ENCODE measurements at regions not wholly inside any gene's neighbourhood (a gene's known extent, or its start where the extent isn't known, plus 50 kb on each side); places are given as distances from the start of the nearest gene placed in this dataset.

GRCh38 chr14:97221572-97222285, 424.5 kb downstream of the VRK1 start:
- DNase-seq (ENCODE audit: insufficient read length, low spot score), result no peak
- TF ChIP-seq SPI1 (IDR thresholded peaks at IDR 0.05; ENCODE audit: low read depth, low read length), result no peak
- no peak for TF ChIP-seq TAF1 (IDR thresholded peaks at IDR 0.05; ENCODE audit: low read depth, low read length)
- no peak for TF ChIP-seq POLR2A (IDR thresholded peaks at IDR 0.05; ENCODE audit: low read depth, low read length)
- no peak for TF ChIP-seq POU2F2 (IDR thresholded peaks at IDR 0.05; ENCODE audit: low read depth, low read length)
- TF ChIP-seq POLR2AphosphoS5 (IDR thresholded peaks at IDR 0.05; ENCODE audit: low read depth, low read length), result no peak
- TF ChIP-seq PAX5 (IDR thresholded peaks at IDR 0.05; ENCODE audit: insufficient read depth, low read length, severe bottlenecking), result no peak
- no peak for FAIRE-seq

GRCh38 chr14:97224016-97224415, 426.8 kb downstream of the VRK1 start:
- FAIRE-seq, result no peak
- no peak for TF ChIP-seq SPI1 (IDR thresholded peaks at IDR 0.05; ENCODE audit: low read depth, low read length)
- no peak for TF ChIP-seq POLR2A (IDR thresholded peaks at IDR 0.05; ENCODE audit: low read depth, low read length)
- no peak for TF ChIP-seq POLR2AphosphoS5 (IDR thresholded peaks at IDR 0.05; ENCODE audit: low read depth, low read length)
- no peak for TF ChIP-seq POU2F2 (IDR thresholded peaks at IDR 0.05; ENCODE audit: low read depth, low read length)
- no peak for TF ChIP-seq TAF1 (IDR thresholded peaks at IDR 0.05; ENCODE audit: low read depth, low read length)
- no peak for TF ChIP-seq PAX5 (IDR thresholded peaks at IDR 0.05; ENCODE audit: insufficient read depth, low read length, severe bottlenecking)
- no peak for DNase-seq (ENCODE audit: insufficient read length, low spot score)

GRCh38 chr14:97230051-97230450, 432.9 kb downstream of the VRK1 start:
- no peak for FAIRE-seq
- DNase-seq (ENCODE audit: insufficient read length, low spot score), result no peak
- TF ChIP-seq SPI1 (IDR thresholded peaks at IDR 0.05; ENCODE audit: low read depth, low read length), result no peak
- no peak for TF ChIP-seq POLR2AphosphoS5 (IDR thresholded peaks at IDR 0.05; ENCODE audit: low read depth, low read length)
- TF ChIP-seq PAX5 (IDR thresholded peaks at IDR 0.05; ENCODE audit: insufficient read depth, low read length, severe bottlenecking), result no peak

GRCh38 chr14:97233319-97233985, 436.3 kb downstream of the VRK1 start:
- FAIRE-seq, result no peak

GRCh38 chr14:97246648-97247047, 449.5 kb downstream of the VRK1 start:
- DNase-seq (ENCODE audit: insufficient read length, low spot score) (no peak), FAIRE-seq (no peak)
- TF ChIP-seq TAF1 (IDR thresholded peaks at IDR 0.05; ENCODE audit: low read depth, low read length) (no peak), PAX5 (IDR thresholded peaks at IDR 0.05; ENCODE audit: insufficient read depth, low read length, severe bottlenecking) (no peak), POU2F2 (IDR thresholded peaks at IDR 0.05; ENCODE audit: low read depth, low read length) (no peak), SPI1 (IDR thresholded peaks at IDR 0.05; ENCODE audit: low read depth, low read length) (no peak), POLR2A (IDR thresholded peaks at IDR 0.05; ENCODE audit: low read depth, low read length) (no peak), POLR2AphosphoS5 (IDR thresholded peaks at IDR 0.05; ENCODE audit: low read depth, low read length) (no peak)

More at GRCh38 chr14:97233319-97233985, 436.3 kb downstream of the VRK1 start:
- DNase-seq (ENCODE audit: insufficient read length, low spot score), result no peak
- TF ChIP-seq SPI1 (IDR thresholded peaks at IDR 0.05; ENCODE audit: low read depth, low read length), result no peak

- TF ChIP-seq POLR2A (IDR thresholded peaks at IDR 0.05; ENCODE audit: low read depth, low read length) (no peak), SPI1 (IDR thresholded peaks at IDR 0.05; ENCODE audit: low read depth, low read length) (no peak), TAF1 (IDR thresholded peaks at IDR 0.05; ENCODE audit: low read depth, low read length) (no peak), POU2F2 (IDR thresholded peaks at IDR 0.05; ENCODE audit: low read depth, low read length) (no peak), POLR2AphosphoS5 (IDR thresholded peaks at IDR 0.05; ENCODE audit: low read depth, low read length) (no peak), PAX5 (IDR thresholded peaks at IDR 0.05; ENCODE audit: insufficient read depth, low read length, severe bottlenecking) (no peak)
- FAIRE-seq, result no peak
- no peak for DNase-seq (ENCODE audit: insufficient read length, low spot score)
These were observed 451.8 kb downstream of the VRK1 start for GRCh38 chr14:97248973-97249372.

GRCh38 chr14:97250931-97251330, 453.7 kb downstream of the VRK1 start:
- DNase-seq (ENCODE audit: insufficient read length, low spot score) (no peak), FAIRE-seq (no peak)
- TF ChIP-seq POU2F2 (IDR thresholded peaks at IDR 0.05; ENCODE audit: low read depth, low read length) (no peak), POLR2AphosphoS5 (IDR thresholded peaks at IDR 0.05; ENCODE audit: low read depth, low read length) (no peak), PAX5 (IDR thresholded peaks at IDR 0.05; ENCODE audit: insufficient read depth, low read length, severe bottlenecking) (no peak), POLR2A (IDR thresholded peaks at IDR 0.05; ENCODE audit: low read depth, low read length) (no peak), TAF1 (IDR thresholded peaks at IDR 0.05; ENCODE audit: low read depth, low read length) (no peak), SPI1 (IDR thresholded peaks at IDR 0.05; ENCODE audit: low read depth, low read length) (no peak)

- FAIRE-seq, result no peak
- TF ChIP-seq SPI1 (IDR thresholded peaks at IDR 0.05; ENCODE audit: low read depth, low read length), result no peak
- TF ChIP-seq POU2F2 (IDR thresholded peaks at IDR 0.05; ENCODE audit: low read depth, low read length), result no peak
- TF ChIP-seq POLR2AphosphoS5 (IDR thresholded peaks at IDR 0.05; ENCODE audit: low read depth, low read length), result no peak
- no peak for TF ChIP-seq POLR2A (IDR thresholded peaks at IDR 0.05; ENCODE audit: low read depth, low read length)
- TF ChIP-seq TAF1 (IDR thresholded peaks at IDR 0.05; ENCODE audit: low read depth, low read length), result no peak
- no peak for TF ChIP-seq PAX5 (IDR thresholded peaks at IDR 0.05; ENCODE audit: insufficient read depth, low read length, severe bottlenecking)
- DNase-seq (ENCODE audit: insufficient read length, low spot score), result no peak
These were observed 454.4 kb downstream of the VRK1 start for GRCh38 chr14:97251491-97252155.

- no peak for FAIRE-seq
- TF ChIP-seq SPI1 (IDR thresholded peaks at IDR 0.05; ENCODE audit: low read depth, low read length), result no peak
- no peak for TF ChIP-seq POLR2AphosphoS5 (IDR thresholded peaks at IDR 0.05; ENCODE audit: low read depth, low read length)
- TF ChIP-seq POLR2A (IDR thresholded peaks at IDR 0.05; ENCODE audit: low read depth, low read length), result no peak
- TF ChIP-seq TAF1 (IDR thresholded peaks at IDR 0.05; ENCODE audit: low read depth, low read length), result no peak
- no peak for TF ChIP-seq POU2F2 (IDR thresholded peaks at IDR 0.05; ENCODE audit: low read depth, low read length)
- TF ChIP-seq PAX5 (IDR thresholded peaks at IDR 0.05; ENCODE audit: insufficient read depth, low read length, severe bottlenecking), result no peak
These were observed 456.6 kb downstream of the VRK1 start for GRCh38 chr14:97253756-97254155.

More at GRCh38 chr14:97253756-97254155, 456.6 kb downstream of the VRK1 start:
- DNase-seq (ENCODE audit: insufficient read length, low spot score), result no peak

Data from GM12891 (cell line).